Glutamatergic neuron (in vitro differentiated cells): ENCODE measurements at regions not wholly inside any gene's neighbourhood (a gene's known extent, or its start where the extent isn't known, plus 50 kb on each side); places are given as distances from the start of the nearest gene placed in this dataset.

Source experiments
- DNase-seq: peaks from one replicate; pipeline ENCODE4 v3.0.0; 2022
- H3K27ac Mint-ChIP-seq: one replicate; pipeline ENCODE4 v1.8.0; 2020; ENCODE audit warnings: mild to moderate bottlenecking, mixed read lengths, inconsistent platforms; ENCODE audit not compliant: unreplicated experiment
- H3K27me3 Mint-ChIP-seq: one replicate; pipeline ENCODE4 v1.8.0; 2020; ENCODE audit warnings: mild to moderate bottlenecking, moderate library complexity, mixed read lengths, inconsistent platforms; ENCODE audit not compliant: unreplicated experiment
- H3K36me3 Mint-ChIP-seq: one replicate; pipeline ENCODE4 v1.8.0; 2020; ENCODE audit warnings: mild to moderate bottlenecking, mixed read lengths, inconsistent platforms; ENCODE audit not compliant: unreplicated experiment
- H3K4me1 Mint-ChIP-seq: one replicate; pipeline ENCODE4 v1.8.0; 2020; ENCODE audit warnings: mild to moderate bottlenecking, low read depth, mixed read lengths, inconsistent platforms; ENCODE audit not compliant: unreplicated experiment
- H3K4me3 Mint-ChIP-seq: one replicate; pipeline ENCODE4 v1.8.0; 2020; ENCODE audit warnings: mild to moderate bottlenecking, mixed read lengths, inconsistent platforms; ENCODE audit not compliant: unreplicated experiment
- H3K9me3 Mint-ChIP-seq: one replicate; pipeline ENCODE4 v1.8.0; 2020; ENCODE audit warnings: mild to moderate bottlenecking, moderate library complexity, mixed read lengths, inconsistent platforms; ENCODE audit not compliant: unreplicated experiment
- TF ChIP-seq, protein P1 (sequence below): fragments of 200-600 bp; sonication (generic); IDR thresholded peaks from one replicate; pipeline ENCODE4 v1.5.0; 2021; ENCODE audit not compliant: partially characterized antibody, unreplicated experiment

DNA sequence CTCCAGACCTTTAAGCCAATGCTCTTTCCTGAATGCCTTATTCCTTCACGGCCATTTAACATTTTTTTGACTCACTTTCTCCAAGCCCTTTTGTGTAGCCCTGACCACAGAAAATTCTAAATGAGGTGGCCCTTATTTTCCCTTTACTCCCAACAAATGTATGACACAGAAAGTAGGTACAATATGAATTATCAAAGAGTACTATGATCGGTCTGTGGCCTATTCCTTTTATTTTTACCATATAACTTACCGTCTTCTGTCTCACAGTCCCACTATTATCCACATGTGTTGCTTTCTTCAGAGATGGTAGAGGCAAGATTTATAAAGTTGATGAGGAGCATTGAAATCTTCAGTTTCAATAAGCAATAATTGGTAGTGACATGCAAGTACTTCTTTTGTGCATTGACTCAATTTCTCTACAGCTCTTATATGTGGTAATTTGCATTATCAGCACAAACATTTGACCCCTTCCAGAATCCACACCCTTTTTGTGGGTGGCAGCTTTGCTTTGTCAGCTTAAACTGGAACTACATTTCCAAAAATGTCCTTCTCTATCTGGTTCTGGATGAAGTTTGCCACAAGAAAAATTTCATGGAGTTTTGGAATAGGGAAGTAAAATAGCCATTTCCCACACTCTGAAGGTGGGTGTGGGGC lies 143.8 kb upstream of the GADL1 start:
- peaks cover 4% of the 10 kb centered on the region for H3K4me1 Mint-ChIP-seq
- TF ChIP-seq, protein P1, sequence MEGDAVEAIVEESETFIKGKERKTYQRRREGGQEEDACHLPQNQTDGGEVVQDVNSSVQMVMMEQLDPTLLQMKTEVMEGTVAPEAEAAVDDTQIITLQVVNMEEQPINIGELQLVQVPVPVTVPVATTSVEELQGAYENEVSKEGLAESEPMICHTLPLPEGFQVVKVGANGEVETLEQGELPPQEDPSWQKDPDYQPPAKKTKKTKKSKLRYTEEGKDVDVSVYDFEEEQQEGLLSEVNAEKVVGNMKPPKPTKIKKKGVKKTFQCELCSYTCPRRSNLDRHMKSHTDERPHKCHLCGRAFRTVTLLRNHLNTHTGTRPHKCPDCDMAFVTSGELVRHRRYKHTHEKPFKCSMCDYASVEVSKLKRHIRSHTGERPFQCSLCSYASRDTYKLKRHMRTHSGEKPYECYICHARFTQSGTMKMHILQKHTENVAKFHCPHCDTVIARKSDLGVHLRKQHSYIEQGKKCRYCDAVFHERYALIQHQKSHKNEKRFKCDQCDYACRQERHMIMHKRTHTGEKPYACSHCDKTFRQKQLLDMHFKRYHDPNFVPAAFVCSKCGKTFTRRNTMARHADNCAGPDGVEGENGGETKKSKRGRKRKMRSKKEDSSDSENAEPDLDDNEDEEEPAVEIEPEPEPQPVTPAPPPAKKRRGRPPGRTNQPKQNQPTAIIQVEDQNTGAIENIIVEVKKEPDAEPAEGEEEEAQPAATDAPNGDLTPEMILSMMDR: no peak
- no peaks in the 10 kb centered on the region for H3K9me3 Mint-ChIP-seq
- H3K27me3 Mint-ChIP-seq: no peaks in the 10 kb centered on the region
- H3K4me3 Mint-ChIP-seq: no peak overlapping the region
- peaks cover 5% of the 10 kb centered on the region for H3K36me3 Mint-ChIP-seq
- no peak for DNase-seq
- no peak overlapping the region for H3K27ac Mint-ChIP-seq

DNA sequence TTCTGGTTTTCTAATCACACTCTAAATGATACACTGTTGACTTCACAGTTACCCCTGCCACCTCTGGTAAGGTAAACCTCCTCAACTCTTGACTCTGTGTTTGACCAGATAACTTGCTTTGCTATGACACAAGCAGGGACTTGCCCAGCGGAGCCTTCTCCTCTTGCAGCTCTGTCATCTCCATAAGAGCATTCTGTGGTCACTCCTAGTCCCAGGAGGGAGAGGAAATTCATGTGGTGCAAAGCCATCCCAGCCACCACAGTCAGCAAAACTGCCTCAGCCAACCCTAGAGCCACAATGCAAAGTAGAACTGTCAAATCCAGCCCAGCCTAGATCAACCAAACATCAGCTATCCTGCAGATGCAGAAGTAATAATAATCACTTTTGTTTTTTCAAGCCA lies 144.7 kb upstream of the GADL1 start:
- Mint-ChIP-seq H3K27ac (no peak overlapping the region), H3K4me3 (no peak overlapping the region), H3K36me3 (peaks cover 5% of the 10 kb centered on the region), H3K27me3 (no peaks in the 10 kb centered on the region), H3K4me1 (peaks cover 4% of the 10 kb centered on the region), H3K9me3 (no peaks in the 10 kb centered on the region)
- TF ChIP-seq, protein P1: no peak
- no peak for DNase-seq

DNA sequence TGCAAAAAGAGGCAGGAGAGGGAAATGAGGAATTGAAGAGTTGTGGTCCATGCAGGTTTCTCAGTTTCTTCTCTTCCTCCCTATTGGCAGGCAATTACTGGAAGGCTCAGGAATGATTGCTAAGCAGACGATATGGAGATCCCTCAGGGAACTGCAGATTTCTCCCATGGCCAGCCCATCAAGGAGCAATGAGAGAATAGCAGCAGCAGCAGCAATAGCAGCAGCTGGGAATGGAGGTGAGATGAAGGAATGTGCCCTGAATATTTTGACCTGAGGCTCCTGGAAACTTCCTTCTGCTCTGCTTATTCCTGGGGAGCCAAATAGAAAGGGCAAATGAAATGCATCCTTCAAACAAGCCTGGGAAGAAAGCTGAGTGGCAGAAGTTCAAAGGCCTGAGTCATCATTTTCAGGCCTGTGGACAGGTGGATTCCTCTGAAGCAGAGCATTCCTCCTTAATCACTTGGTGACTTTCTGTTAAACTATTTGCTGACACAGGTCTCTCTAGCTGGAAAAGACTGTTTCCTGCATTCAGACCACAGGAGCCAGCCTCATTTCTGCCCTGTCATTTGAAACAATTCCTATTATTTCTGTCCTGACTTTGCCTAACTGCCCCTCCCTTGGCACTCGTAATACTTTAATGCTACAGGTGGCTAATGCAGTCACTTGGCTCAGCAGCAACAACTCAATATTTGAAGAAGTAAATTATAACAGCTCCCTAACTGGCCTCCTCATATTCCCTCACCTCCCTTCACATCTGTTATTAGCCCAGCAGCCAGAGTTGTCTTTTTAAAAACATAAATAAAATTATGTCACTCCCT lies 146.9 kb upstream of the GADL1 start:
- no peaks in the 10 kb centered on the region for H3K9me3 Mint-ChIP-seq
- no peak for DNase-seq
- no peaks in the 10 kb centered on the region for H3K27me3 Mint-ChIP-seq
- TF ChIP-seq, protein P1: no peak
- no peak overlapping the region for H3K4me3 Mint-ChIP-seq
- peaks cover 4% of the 10 kb centered on the region for H3K4me1 Mint-ChIP-seq
- H3K27ac Mint-ChIP-seq: no peak overlapping the region
- H3K36me3 Mint-ChIP-seq: peaks cover 5% of the 10 kb centered on the region

DNA sequence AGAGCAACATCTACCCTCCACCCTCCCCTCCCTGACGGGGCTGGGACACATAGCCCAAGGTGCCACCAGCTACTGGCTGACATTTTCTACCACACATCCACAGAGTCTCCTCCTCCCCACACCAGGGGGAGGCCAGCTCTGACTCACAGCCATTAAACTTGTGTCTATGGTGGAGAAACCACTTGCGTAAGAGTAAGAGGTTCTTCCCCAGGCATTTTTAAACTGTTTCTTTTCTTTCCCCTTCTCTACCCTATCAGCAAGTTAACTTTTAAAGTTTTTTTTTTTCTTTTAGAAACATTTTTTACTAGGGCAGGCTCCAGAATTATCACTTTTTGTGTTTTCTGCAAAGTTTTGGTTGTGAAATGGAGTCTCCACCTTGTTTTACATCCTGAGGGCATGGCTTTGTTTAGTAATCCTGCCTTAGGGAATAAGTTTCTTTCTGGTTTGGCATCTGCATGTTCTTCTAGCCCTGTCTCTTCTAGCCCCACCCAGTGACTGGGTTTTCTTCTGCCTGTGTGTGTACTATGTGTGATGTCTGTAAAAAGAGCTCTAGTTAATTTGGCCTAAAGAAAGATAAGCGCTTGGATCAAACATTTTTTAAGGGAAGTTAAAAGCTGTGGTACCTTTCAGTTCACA lies 148.8 kb upstream of the GADL1 start:
- Mint-ChIP-seq H3K27me3 (no peaks in the 10 kb centered on the region), H3K4me1 (peaks cover 4% of the 10 kb centered on the region), H3K9me3 (no peaks in the 10 kb centered on the region), H3K36me3 (peaks cover 5% of the 10 kb centered on the region), H3K27ac (no peak overlapping the region), H3K4me3 (no peak overlapping the region)
- TF ChIP-seq, protein P1: no peak
- DNase-seq: no peak
